HEK293 (cell line): ENCODE measurements at regions not wholly inside any gene's neighbourhood (a gene's known extent, or its start where the extent isn't known, plus 50 kb on each side); places are given as distances from the start of the nearest gene placed in this dataset.

Experiments used
- CTCF ChIA-PET: fragments of 350-600 bp; formaldehyde crosslinking; extraction: SDS; loops from one replicate; lab custom pipeline; 2021; ENCODE audit warnings: antibody characterized with exemption; lab: Yijun Ruan, JAX
- POLR2A ChIA-PET: fragments of 300-600 bp; formaldehyde crosslinking; extraction: SDS; loops from one replicate; lab custom pipeline; 2020; ENCODE audit warnings: antibody characterized with exemption, inconsistent platforms; lab: Yijun Ruan, JAX
- H3K27ac ChIP-seq: fragments of 200-500 bp; sonication (Bioruptor generic); 2 replicates; pipeline ENCODE4 v1.5.1; 2014; ENCODE audit warnings: low read depth, low read length, control low read depth, inconsistent platforms; ENCODE audit errors: extremely low read depth
- H3K36me3 ChIP-seq, 2 experiments: fragments of 200-500 bp in 1 of 2; sonication (Bioruptor generic) in 1 of 2; 1 replicate in 1 of 2; 2 replicates in 1 of 2; pipeline ENCODE4 v1.5.1; 2014 to 2017; ENCODE audit warnings: inconsistent platforms in 2 of 2, low read length in 2 of 2; ENCODE audit not compliant: control insufficient read depth in 2 of 2, insufficient read depth in 1 of 2
- H3K4me1 ChIP-seq: fragments of 200-500 bp; sonication (Bioruptor generic); 2 replicates; pipeline ENCODE4 v1.5.1; 2014; ENCODE audit warnings: mild to moderate bottlenecking, low read length, inconsistent platforms; ENCODE audit not compliant: control insufficient read depth, insufficient read depth
- H3K4me3 ChIP-seq: 2 replicates; pipeline ENCODE4 v1.5.1; 2011; ENCODE audit warnings: low read depth, mild to moderate bottlenecking, control low read depth, low read length, moderate library complexity
- H3K9me3 ChIP-seq: fragments of 200-500 bp; sonication (Bioruptor generic); 2 replicates; pipeline ENCODE4 v1.5.1; 2014; ENCODE audit warnings: low read depth, low read length, inconsistent platforms; ENCODE audit not compliant: control insufficient read depth, insufficient read depth
- PBX3 ChIP-seq: sonication (generic); formaldehyde crosslinking; IDR thresholded peaks from 2 replicates; pipeline ENCODE4 v1.8.1; 2022; ENCODE audit warnings: mild to moderate bottlenecking, moderate library complexity, missing genetic modification reagents
- PRDM10 ChIP-seq: fragments of 450-650 bp; formaldehyde crosslinking; IDR thresholded peaks from 2 replicates; pipeline ENCODE4 v1.5.1; 2016; ENCODE audit warnings: missing biosample characterization, missing genetic modification characterization
- SALL2 ChIP-seq: fragments of 450-650 bp; formaldehyde crosslinking; IDR thresholded peaks from 2 replicates; pipeline ENCODE4 v1.5.0; 2017; ENCODE audit warnings: missing biosample characterization, mild to moderate bottlenecking, missing genetic modification characterization, borderline replicate concordance
- SP3 ChIP-seq: fragments of 450-650 bp; formaldehyde crosslinking; IDR thresholded peaks from 2 replicates; pipeline ENCODE4 v1.5.1; 2016; ENCODE audit warnings: missing biosample characterization, missing genetic modification characterization
- SP7 ChIP-seq: fragments of 450-650 bp; formaldehyde crosslinking; IDR thresholded peaks from 2 replicates; pipeline ENCODE4 v1.5.1; 2016; ENCODE audit warnings: missing biosample characterization, missing genetic modification characterization
- TCF7L2 ChIP-seq: IDR thresholded peaks from 2 replicates; pipeline ENCODE4 v1.6.1; 2011; ENCODE audit warnings: low read depth, mild to moderate bottlenecking, inconsistent platforms, low read length, moderate library complexity, borderline replicate concordance
- TRIM28 ChIP-seq: IDR thresholded peaks from 2 replicates; pipeline ENCODE4 v1.6.1; 2011; ENCODE audit warnings: low read length, control low read depth, borderline replicate concordance
- ZBTB1 ChIP-seq: fragments of 450-650 bp; formaldehyde crosslinking; IDR thresholded peaks from 2 replicates; pipeline ENCODE4 v1.5.1; 2016; ENCODE audit warnings: missing biosample characterization, missing genetic modification characterization
- ZBTB21 ChIP-seq: fragments of 450-650 bp; formaldehyde crosslinking; IDR thresholded peaks from 2 replicates; pipeline ENCODE4 v1.5.1; 2017; ENCODE audit warnings: missing biosample characterization, missing genetic modification characterization
- ZBTB26 ChIP-seq: fragments of 450-650 bp; formaldehyde crosslinking; optimal IDR thresholded peaks from 2 replicates; pipeline ENCODE3; 2016; ENCODE audit warnings: missing biosample characterization, mild to moderate bottlenecking, missing genetic modification characterization
- ZNF274 ChIP-seq, 2 experiments: fragments of 200-500 bp in 1 of 2; fragments of 450-650 bp in 1 of 2; sonication (Bioruptor generic) in 1 of 2; formaldehyde crosslinking in 1 of 2; IDR thresholded peaks; 2 replicates each; pipeline versions ENCODE4 v1.5.1 to v1.6.1; 2014 to 2016; ENCODE audit warnings: borderline replicate concordance in 1 of 2, inconsistent platforms in 1 of 2, low read length in 1 of 2, missing biosample characterization in 1 of 2, missing genetic modification characterization in 1 of 2
- ZNF366 ChIP-seq: fragments of 450-650 bp; formaldehyde crosslinking; conservative IDR thresholded peaks from 2 replicates; pipeline ENCODE4 v1.5.1; 2016; ENCODE audit warnings: missing biosample characterization, missing genetic modification characterization
- ZNF548 ChIP-seq: fragments of 450-650 bp; formaldehyde crosslinking; IDR thresholded peaks from 2 replicates; pipeline ENCODE4 v1.5.1; 2016; ENCODE audit warnings: missing biosample characterization, missing genetic modification characterization
- ZNF704 ChIP-seq: fragments of 450-650 bp; formaldehyde crosslinking; IDR thresholded peaks from 2 replicates; pipeline ENCODE4 v1.5.1; 2016; ENCODE audit warnings: missing biosample characterization, missing genetic modification characterization
- ZNF707 ChIP-seq: fragments of 450-650 bp; formaldehyde crosslinking; IDR thresholded peaks from 2 replicates; pipeline ENCODE4 v1.5.1; 2016; ENCODE audit warnings: missing biosample characterization, missing genetic modification characterization
- ZSCAN18 ChIP-seq: fragments of 450-650 bp; formaldehyde crosslinking; IDR thresholded peaks from 2 replicates; pipeline ENCODE4 v1.5.1; 2016; ENCODE audit warnings: missing biosample characterization, missing genetic modification characterization
- ZSCAN23 ChIP-seq: fragments of 450-650 bp; formaldehyde crosslinking; IDR thresholded peaks from 2 replicates; pipeline ENCODE4 v1.5.1; 2016; ENCODE audit warnings: missing biosample characterization, missing genetic modification characterization

- H3K36me3 ChIP-seq: no peaks in the 10 kb centered on the region
- TF ChIP-seq ZBTB1 (tag by site-specific recombination) (no peak), SP7 (tag by site-specific recombination) (no peak)
- H3K9me3 ChIP-seq: no peaks in the 10 kb centered on the region
- CTCF ChIA-PET: interaction anchor here (0.6 kb wide), 1 partner anchor 109 kb away, joined by 5 read pairs; no protein-coding TSS in a partner anchor
- no peaks in the 10 kb centered on the region for H3K4me1 ChIP-seq
- H3K4me3 ChIP-seq: no peak overlapping the region
- POLR2A ChIA-PET: no interaction called here
- no peak overlapping the region for H3K27ac ChIP-seq
Observed at GRCh38 chr1:187267827-187268226, 439.1 kb downstream of the PLA2G4A start.

GRCh38 chr1:187270256-187270655, 441.5 kb downstream of the PLA2G4A start:
- POLR2A ChIA-PET: no interaction called here
- H3K4me1 ChIP-seq: no peaks in the 10 kb centered on the region
- no peaks in the 10 kb centered on the region for H3K36me3 ChIP-seq
- H3K9me3 ChIP-seq: no peaks in the 10 kb centered on the region
- no peak for TF ChIP-seq SP3 (tag by site-specific recombination)
- TF ChIP-seq ZSCAN23: no peak
- H3K27ac ChIP-seq: no peak overlapping the region
- H3K4me3 ChIP-seq: no peak overlapping the region
- CTCF ChIA-PET: interaction anchor here (0.6 kb wide), 1 partner anchor 32 kb away, joined by 3 read pairs; no protein-coding TSS in a partner anchor

GRCh38 chr1:187275346-187275745, 446.6 kb downstream of the PLA2G4A start:
- Histone ChIP-seq H3K4me1 (no peaks in the 10 kb centered on the region), H3K9me3 (no peaks in the 10 kb centered on the region), H3K27ac (no peak overlapping the region), H3K4me3 (no peak overlapping the region), H3K36me3 (no peaks in the 10 kb centered on the region)
- no peak for TF ChIP-seq PRDM10 (tag by site-specific recombination)
- TF ChIP-seq PBX3 (CRISPR knock-in tag): no peak
- TF ChIP-seq TCF7L2: no peak
- no peak for TF ChIP-seq ZNF704
- TF ChIP-seq SALL2 (tag by site-specific recombination): no peak
- TF ChIP-seq TRIM28: no peak
- CTCF ChIA-PET: no interaction called here
- POLR2A ChIA-PET: no interaction called here

- Histone ChIP-seq H3K27ac (no peak overlapping the region), H3K9me3 (no peaks in the 10 kb centered on the region), H3K4me1 (no peaks in the 10 kb centered on the region), H3K36me3 (no peaks in the 10 kb centered on the region), H3K4me3 (no peak overlapping the region)
- CTCF ChIA-PET: interaction anchor here (0.6 kb wide), 1 partner anchor 1063 kb away, joined by 5 read pairs; no protein-coding TSS in a partner anchor
- POLR2A ChIA-PET: no interaction called here
- TF ChIP-seq ZNF707 (tag by site-specific recombination) (no peak), PBX3 (CRISPR knock-in tag) (no peak), ZNF548 (no peak), ZNF366 (tag by site-specific recombination) (no peak), ZNF274 (IDR thresholded peaks at IDR 0.05; ENCODE audit: low read length) (no peak), ZNF274 (tag by site-specific recombination; IDR thresholded peaks at IDR 0.05; ENCODE audit: borderline replicate concordance) (no peak), ZBTB21 (tag by site-specific recombination) (no peak), ZBTB26 (no peak), ZSCAN18 (tag by site-specific recombination) (no peak)
Observed at GRCh38 chr1:187275985-187276575, 447.3 kb downstream of the PLA2G4A start.
